GM21390 (cell line): ENCODE measurements at regions not wholly inside any gene's neighbourhood (a gene's known extent, or its start where the extent isn't known, plus 50 kb on each side); places are given as distances from the start of the nearest gene placed in this dataset.
"Not testable (repeated sequence)": the region's sequence is repeated elsewhere in the genome, so short reads cannot be mapped to it uniquely, and the experiment has no call there.

ENCODE experiments used
- ATAC-seq: cut with Tn5 transposase; IDR thresholded peaks from one replicate; pipeline ENCODE4 v1.9.1; 2021; ENCODE audit not compliant: unreplicated experiment

DNA sequence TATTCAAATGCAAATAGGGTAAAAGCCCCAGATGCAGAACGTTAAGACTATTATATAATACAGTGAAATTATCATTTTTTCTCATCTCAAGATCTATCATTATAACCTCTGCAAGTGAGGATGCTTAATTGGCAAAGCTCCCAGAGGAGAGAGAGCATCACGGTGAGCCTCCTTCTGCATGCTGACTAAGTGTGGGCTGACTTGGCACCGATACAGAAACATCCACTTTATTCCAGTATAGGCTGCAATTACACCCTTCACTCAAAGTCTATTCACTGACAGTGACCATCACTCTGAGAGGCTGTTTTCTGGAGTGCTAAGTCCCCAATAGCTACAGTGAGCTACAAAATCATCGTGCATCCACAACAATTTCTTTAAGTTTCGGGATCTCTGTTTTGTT, 171.1 kb upstream of the NBPF9 start:
- ATAC-seq, result not testable (repeated sequence)

DNA sequence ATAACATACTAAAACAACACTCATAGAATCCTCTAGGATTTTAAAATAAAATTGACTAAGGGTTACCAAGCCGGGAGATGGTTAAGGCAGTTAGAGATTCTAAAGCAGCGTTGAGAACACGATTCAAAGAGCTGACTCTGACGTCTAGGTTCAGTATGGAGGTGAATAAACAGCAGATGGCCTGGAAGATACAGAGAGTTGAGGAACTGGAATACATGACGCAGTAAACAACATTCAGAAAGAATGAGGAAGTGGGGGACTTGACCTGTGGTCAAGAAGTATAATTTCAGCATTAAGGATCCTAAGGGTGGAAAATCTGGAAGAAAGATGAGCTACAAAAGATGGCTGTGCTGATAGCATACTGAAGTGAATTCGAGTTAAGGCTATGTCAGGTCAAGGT, 172.5 kb upstream of the NBPF9 start:
- not testable (repeated sequence) for ATAC-seq

DNA sequence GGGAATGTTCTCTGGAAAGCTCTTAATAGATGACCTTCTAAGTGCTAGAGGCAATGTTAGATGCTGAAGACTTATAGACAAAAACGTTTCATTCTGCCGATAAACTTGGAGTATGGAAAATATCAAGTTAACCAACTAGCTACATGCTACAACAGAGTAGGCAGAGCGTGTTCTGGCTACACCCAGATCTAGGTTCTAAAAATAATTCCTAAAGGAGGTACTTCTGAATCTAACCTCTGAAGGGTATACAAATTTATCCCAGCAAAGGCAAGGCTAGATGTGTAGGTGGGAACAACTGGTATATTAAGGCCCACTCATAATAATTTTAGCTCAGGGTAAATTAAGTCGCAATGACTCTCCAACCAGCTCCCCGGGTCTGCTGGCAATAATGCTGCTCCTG, 173.1 kb upstream of the NBPF9 start:
- ATAC-seq, result not testable (repeated sequence)

DNA sequence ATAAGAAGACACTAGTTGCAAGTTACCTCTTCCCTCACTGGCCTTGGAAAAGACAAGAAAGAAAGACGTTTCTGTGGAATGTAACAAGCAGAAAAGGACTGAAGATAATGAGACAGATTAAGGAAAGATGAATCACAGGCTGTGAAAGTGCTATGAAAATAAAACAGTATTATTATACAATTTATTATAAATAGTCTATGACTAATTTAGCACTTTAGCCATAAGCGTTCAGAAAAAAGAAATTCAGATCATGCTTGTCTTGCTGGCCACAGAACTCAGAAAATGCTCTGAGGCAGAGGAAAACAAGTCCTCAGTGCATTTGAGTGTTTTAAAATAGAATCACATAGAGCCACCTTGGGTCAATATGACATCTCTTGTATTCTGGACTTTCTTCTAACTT, 174.8 kb upstream of the NBPF9 start:
- not testable (repeated sequence) for ATAC-seq

DNA sequence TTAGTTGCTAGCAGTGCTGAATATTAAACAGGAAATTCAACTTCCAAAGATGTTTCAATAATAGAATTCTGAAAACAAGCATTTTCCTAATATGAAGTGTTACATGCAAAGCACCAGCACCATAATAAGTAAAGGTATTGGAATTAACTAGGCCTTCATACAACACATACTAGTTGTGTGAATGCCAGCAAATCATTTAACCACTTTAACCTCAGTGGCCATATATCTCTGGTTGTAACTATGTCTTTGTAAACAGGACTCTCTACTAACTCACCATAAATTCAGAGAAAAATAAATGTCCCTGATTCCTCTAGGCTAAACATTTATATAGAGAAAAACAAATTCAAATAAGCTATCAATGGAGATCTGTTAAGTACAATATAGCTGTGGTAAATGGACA, 175.7 kb upstream of the NBPF9 start:
- ATAC-seq, result not testable (repeated sequence)

DNA sequence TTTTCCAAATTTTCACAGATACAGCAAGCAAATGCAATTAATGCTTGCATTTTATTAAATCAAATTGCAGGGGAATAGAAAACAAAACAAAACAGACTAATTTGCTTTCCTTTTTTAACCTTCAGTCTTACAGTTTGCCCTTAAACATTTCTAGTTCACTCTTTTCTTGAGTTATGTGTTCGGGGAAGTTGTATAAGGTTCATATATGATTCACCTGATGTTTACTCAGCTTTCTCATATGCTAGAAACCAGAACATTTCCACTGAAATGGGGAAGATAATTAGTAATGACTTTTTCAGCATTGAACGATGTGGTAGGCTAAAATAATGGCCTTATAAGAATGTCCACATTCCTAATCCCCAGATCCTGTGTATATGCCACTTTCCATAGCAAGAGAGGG, 176.2 kb upstream of the NBPF9 start:
- ATAC-seq, result not testable (repeated sequence)

DNA sequence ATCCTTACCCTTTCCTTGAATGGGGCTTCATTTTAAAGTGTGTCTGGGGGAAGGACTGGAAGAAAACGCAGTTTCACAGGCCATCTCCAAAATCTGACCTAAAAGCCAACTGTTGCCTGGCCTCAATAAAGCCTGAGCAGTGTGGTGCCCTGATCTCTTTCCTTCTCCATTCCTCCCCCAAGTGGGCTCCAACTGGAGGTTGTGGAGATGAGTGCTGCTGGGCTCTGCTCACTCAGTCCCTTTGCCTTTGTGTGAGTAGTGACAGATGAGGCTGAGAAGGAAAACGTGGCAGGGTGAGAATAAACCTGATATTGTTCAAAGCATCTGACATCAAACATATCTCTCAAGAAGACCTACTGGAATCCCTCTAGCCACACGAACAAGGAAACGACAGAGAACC, 181.4 kb upstream of the NBPF9 start:
- ATAC-seq, result not testable (repeated sequence)

DNA sequence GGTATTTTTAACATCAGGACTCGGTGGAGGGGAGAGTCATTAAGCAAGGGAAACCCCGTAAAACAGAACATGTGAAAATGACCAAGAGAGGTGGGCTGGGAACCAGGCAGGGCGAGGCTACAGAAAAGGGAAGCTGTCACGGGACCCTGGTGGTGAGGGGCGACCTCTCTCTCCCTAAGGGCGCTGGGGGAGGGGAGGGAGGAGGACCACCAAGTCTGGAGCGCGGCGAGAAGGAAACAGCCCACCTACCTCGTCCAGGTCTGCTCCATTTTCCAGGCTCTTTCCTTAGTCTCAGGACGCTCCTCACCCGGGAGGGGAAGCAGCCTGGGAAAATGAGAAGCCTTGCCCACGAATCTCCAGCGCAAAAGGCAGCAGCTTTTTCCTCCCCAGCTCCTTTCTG, 181.9 kb upstream of the NBPF9 start:
- not testable (repeated sequence) for ATAC-seq

DNA sequence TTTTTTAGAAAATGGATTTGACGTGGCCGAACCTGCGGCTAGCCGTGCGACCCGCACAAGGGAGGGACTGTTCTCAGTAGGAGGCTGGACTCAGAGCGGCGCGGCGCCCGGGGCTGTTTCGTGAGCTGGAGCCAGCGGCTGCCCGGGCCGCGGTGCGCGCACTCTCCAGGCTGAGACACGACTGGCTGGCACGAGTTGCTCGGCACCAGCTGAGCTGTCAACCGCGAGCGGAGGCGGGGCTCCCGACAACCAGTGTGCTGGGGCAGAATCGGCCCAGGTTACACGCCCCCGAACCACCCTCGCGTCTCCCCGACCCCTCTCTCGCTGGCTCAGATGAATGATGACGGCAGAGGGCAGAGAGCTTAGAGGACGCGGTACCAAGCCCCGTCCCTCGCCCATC, 182.3 kb upstream of the NBPF9 start:
- not testable (repeated sequence) for ATAC-seq

DNA sequence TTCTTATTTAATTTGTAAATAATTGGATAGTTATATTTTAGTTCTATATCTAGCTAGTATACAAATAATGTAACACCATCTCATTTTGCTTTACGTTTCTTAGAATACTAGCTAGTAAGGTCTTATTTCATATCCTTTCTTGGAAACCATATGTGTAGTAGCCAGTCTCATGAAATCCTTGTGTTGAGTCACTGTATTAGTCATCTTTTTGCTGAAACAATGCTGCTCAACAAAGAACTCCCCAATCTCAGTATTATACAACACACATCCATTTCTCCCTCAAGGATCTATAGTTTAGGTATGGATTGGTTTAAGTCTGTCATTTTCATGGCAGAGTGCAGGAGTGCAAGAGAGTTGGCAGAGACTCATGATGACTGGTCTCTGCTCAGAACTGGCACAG, 185.2 kb upstream of the NBPF9 start:
- not testable (repeated sequence) for ATAC-seq

DNA sequence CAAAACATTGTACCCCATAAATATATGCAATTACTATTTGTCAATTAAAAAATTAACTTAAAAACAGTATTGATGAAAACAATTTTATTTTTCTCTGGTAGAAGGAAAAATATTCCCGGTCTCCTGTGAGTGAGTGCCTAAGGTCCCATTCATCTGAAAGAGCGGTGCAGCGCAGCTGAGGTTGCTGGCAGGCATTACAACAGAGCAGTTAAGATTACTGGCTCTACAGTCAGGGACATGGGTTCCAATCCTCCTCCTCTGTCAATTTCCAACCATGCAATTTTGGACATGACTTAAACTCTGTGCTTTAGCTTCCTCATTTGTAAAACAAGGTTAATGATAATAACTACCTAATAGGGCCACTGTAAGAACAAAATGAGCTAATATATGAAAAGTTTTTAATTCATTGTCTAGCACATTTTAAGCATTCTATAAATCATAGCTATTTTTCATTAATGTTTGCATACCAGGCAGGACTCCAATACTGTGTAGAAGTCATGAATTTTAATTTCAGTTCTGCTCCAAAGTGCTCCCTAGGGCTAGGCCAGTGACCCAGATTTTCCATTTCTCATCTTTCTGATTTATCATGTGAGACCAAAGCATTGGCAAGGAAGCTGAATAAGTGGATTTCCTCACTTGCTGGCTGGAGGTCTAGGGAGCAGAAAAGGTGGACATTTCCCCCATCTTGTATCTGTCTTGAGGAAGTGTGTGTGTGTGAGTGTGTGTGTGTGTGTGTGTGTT, 174.2 kb upstream of the NBPF19 start:
- ATAC-seq, result not testable (repeated sequence)

DNA sequence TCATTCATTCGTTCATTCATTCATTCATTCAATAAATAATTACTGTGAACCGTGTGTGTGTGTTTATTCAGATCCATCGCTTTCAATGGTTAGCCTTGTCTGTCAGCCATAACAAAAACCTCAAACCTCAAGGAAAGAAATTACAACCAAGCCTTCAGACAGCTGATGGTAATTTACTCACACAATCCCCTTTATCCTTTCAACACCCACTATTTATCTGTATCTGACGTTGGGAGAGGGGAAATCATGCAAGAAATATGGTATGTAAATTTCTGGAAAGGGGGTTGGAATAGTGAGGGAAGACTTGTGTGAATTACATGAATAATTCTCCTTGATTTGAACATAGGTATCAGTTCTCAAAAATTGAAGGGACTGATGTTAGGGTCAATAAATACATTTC, 173.6 kb upstream of the NBPF19 start:
- not testable (repeated sequence) for ATAC-seq

DNA sequence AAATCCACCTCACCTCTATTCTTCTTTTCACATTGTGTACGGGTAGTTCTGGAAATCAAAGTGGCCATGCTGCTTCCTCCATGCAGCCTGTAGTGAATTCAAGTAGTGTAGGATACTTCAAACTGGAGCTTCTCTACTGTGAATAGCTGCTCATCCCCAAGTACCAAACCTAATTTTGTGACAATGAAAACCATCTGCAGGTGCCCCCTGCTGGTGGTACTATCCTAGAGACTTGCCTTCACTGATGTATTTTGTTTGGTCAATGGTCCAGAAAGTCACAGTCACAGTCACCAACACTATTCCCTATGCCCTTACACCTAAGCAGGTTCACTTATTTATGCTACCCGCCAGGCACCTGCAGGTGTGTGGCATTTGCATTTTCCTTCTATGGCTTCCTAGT, 170.0 kb upstream of the NBPF19 start:
- ATAC-seq, result not testable (repeated sequence)

DNA sequence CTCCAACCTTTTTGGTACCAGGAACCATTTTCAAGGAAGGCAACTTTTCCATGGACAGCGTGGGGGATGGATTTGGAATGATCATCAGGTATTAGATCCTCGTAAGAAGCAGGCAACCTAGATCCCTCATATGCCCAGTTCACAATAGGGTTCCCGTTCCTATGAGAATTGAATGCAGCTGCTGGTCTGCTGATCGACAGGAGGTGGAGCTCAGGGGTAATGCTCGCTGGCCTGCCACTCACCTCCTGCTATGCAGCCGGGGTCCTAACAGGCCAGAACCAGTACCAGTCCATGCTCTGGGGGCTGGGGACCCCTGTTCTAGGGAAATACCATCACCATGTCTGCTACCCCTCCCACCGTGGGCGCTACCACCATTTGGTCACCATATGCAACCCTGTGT, 167.2 kb upstream of the NBPF19 start:
- not testable (repeated sequence) for ATAC-seq

DNA sequence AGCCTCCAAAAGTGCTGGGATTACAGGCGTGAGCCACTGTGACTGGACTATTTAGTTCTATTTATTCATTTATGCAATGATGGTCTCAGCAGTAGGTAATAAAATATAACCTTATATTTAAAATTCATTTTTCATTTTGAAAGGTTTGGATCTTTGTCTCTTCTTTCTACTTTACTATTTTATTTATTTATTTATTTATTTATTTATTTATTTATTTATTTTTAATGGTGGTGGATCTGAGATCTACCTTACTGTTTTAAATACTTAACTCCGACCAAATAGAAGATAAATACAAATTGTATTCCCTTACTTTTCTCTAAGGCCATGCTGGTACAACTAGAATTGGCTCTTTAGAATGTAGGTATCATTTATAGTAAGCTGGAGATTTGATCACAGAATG, 159.9 kb upstream of the NBPF19 start:
- not testable (repeated sequence) for ATAC-seq

DNA sequence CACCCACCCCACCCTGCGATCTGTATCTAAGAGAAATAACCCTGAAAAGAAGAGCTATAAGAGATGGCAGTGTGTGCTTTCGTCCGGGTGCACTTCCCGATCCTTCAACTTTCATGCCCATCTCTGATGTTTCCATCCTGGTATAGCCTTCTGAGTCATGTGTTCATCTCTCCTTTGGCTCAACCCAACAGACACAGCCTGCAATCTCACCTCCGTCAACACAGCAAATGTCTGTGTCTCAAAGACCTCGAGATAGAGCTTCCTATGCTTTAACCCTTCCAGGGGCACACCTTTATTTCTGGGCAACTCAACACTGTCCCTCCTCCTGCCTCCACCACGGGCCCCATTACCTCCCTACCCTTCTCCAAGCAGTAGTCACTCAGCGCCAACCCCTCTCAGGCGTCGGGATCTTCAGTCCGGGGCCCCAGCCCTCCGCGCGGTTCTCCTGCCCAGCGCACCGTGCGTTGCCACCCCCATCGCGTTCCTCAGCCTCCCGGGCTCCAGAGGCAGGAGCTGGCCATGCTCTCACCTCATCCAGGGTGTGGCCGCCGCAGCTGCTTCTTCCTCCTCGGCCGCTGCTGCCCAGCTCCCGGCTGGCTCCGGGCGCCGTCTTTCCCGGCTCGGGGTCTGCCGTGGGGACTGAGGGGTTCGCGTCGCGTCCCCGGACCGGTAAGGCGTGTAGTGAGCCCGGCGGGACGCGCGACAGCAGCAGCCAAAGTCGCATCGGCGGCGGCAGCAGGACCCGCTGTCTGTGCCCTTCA, 153.7 kb upstream of the NBPF19 start:
- not testable (repeated sequence) for ATAC-seq

DNA sequence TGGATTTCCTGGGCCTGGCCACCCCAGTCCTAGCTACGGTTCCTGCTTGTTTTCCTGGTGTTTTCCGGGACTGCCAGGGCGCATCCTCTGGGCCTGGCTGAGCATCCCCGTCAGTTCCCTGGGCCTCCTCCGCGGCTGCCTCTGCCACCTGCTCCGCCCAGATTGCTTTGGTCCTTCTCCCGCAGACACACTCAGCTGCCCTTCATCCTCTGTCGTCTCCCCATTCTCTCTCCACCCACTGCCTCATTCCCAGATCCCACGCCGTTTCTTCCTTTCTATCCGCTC, 153.2 kb upstream of the NBPF19 start:
- not testable (repeated sequence) for ATAC-seq

DNA sequence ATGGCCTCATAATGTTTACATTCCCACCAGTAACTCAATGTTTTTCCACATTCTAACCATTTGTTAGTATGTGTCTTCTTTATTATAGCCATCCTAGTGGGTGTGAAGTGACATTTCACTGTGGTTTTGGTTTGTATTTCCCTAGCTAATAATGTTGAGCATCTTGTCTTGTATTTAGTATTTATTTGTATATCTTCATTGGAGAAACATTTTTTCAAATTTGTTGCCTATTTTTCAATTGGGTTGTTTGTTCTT, 144.8 kb upstream of the NBPF19 start:
- ATAC-seq, result not testable (repeated sequence)

DNA sequence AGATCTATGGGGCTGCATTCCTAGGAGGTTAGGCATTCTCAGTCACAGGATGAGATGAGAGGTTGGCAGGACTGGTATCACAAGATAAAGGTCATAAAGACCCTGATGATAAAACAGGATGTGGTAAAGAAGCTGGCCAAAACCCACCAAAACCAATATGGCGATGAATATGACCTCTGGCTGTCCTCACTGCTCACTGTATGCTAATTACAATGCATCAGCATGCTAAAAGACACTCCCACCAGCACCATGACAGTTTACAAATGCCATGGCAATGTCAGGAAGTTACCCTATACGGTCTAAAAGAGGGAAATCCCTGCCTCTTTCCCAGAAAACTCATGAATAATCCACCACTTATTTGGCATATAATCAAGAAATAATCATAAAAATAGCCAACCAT, 138.8 kb upstream of the NBPF19 start:
- not testable (repeated sequence) for ATAC-seq

DNA sequence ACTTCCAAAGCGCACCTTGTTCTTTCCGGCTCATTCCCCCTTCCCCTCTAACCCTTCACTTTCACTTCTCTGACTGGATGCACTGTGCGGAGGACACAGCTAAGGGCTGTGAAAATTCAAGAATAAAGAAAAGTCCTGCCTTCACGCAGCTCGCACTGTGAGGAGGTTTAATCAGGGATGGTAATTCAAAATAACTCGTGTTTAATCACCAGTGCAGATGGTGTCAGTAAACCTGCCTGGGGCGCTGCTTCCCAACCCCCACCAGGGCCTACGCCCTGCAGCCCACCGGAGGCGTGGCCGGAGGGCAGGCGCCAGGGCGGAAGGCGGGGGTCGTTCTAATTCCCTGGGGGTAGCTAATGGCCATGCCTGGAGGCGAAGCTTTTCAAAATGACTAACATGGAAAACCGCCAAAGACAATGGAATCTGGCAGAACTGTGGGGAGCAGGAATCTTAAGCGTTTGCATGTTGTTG, 136.6 kb upstream of the NBPF19 start:
- ATAC-seq, result not testable (repeated sequence)

DNA sequence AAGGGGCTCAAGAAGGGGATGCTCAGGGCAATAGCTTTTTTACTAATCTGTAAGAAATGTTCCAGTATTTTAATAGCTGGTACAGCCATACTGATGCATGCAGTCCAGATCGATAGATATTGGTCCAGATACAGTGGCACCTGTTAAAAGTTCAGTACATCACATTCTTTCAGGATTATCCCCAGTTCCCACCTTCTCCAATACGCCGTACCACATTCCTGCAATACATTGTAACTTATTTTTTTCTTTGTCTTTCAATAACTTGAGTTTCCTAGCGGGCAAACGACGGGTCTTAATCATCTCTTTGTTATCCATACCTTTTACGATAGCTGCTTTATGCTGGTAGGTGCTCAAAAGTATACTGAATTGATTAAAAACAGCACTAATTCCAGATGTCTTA, 136.1 kb upstream of the NBPF19 start:
- ATAC-seq, result not testable (repeated sequence)

DNA sequence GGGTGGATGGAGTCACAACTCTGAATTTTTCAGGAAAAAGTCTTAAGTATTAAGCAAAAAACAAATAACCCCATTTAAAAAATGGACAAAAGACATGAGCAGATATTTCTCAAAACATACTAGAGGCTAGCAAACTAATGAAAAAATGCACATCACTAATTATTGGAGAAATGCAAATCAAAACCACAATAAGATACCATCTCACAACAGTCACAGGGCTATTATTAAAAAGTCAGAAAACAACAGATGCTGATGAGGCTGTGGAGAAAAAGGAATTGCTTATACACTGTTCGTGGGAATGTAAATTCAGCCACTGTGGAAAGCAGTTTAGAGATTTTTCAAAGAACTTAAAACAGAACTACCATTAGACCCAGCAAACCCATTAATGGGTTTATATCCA, 125.4 kb upstream of the NBPF19 start:
- not testable (repeated sequence) for ATAC-seq

DNA sequence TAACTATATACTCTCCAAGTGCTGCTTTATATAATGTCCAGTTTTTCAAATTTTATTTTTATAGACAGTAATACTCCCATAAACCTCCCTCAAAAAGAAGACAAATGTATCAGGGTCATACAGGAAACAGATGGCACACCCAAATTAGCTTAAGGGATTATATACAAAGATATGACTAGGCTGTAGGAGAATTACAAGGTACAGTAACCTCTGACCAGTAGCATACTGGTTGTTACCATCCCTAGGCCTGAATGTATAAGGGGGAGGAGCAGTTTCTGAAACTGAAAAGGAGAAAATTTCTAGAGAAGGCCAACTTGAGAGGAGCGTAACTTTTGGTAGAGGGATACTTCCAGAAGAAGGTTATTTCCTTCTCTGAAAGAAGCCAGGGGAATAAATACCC, 122.6 kb upstream of the NBPF19 start:
- ATAC-seq, result not testable (repeated sequence)
